Neural crest cell (in vitro differentiated cells): ENCODE measurements at regions not wholly inside any gene's neighbourhood (a gene's known extent, or its start where the extent isn't known, plus 50 kb on each side); places are given as distances from the start of the nearest gene placed in this dataset.

ENCODE experiments used
- DNase-seq: peaks from one replicate; pipeline ENCODE4 v3.0.0; 2021; ENCODE audit warnings: low read depth, mixed read lengths, low spot score
- H3K27ac Mint-ChIP-seq: one replicate; pipeline ENCODE4 v1.8.0; 2021; ENCODE audit warnings: mild to moderate bottlenecking, mixed read lengths; ENCODE audit not compliant: unreplicated experiment
- H3K27me3 Mint-ChIP-seq: 2 replicates; pipeline ENCODE4 v1.8.0; 2021; ENCODE audit warnings: low read depth, mild to moderate bottlenecking, mixed read lengths
- H3K36me3 Mint-ChIP-seq: 2 replicates; pipeline ENCODE4 v1.8.0; 2021; ENCODE audit warnings: low read depth, mild to moderate bottlenecking, mixed read lengths
- H3K4me1 Mint-ChIP-seq: 2 replicates; pipeline ENCODE4 v1.8.0; 2021; ENCODE audit warnings: mixed read lengths
- H3K4me3 Mint-ChIP-seq: one replicate; pipeline ENCODE4 v1.8.0; 2021; ENCODE audit warnings: mild to moderate bottlenecking, mixed read lengths
- H3K9me3 Mint-ChIP-seq: 2 replicates; pipeline ENCODE4 v1.8.0; 2021; ENCODE audit warnings: mixed read lengths
- CTCF ChIP-seq: fragments of 200-600 bp; sonication (generic); conservative IDR thresholded peaks from 2 replicates; pipeline ENCODE4 v1.5.0; 2021; ENCODE audit warnings: antibody characterized with exemption, mild to moderate bottlenecking

DNA sequence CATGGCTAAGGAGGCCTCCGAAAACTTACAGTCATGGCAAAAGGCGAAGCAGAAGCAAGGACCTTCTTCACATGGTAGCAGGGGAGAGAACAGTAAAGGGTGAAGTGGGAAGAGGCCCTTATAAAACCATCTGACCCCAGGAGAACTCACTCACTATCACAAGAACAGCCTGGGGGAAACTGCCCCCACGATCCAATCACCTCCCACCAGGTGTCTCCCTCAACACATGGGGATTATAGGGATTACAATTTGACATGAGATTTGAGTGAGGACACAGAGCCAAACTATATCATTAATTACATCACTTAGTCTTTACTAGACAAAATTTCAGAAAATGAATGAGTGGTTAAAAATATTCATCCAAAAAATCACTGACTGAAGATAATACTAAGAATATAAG, 453.6 kb downstream of the COL12A1 start:
- Mint-ChIP-seq H3K4me3 (no peak overlapping the region), H3K27me3 (no peaks in the 10 kb centered on the region), H3K4me1 (no peaks in the 10 kb centered on the region), H3K9me3 (no peaks in the 10 kb centered on the region), H3K27ac (no peak overlapping the region), H3K36me3 (no peaks in the 10 kb centered on the region)
- TF ChIP-seq CTCF: no peak
- no peak for DNase-seq

DNA sequence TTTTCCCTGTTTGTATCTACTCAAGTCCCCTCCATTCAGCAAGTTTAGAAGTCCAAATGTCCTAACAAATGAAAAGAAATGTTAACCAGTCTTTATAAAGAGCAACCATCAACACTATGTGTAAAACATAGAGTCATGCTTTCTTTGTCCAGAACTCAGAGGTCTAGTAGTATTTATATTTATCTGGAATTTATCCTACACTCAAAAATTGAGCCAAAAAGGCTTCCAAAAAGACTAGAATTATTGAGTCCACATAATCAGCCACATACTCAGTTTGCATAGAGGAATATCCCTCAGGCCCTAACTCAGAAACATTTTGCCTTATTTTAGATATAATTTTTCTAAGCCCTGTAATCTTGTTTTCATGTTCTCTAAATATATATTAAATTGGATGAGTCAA, 455.0 kb downstream of the COL12A1 start:
- Mint-ChIP-seq H3K9me3 (no peaks in the 10 kb centered on the region), H3K4me1 (no peaks in the 10 kb centered on the region), H3K27ac (no peak overlapping the region), H3K27me3 (no peaks in the 10 kb centered on the region), H3K36me3 (no peaks in the 10 kb centered on the region), H3K4me3 (no peak overlapping the region)
- DNase-seq: no peak
- no peak for TF ChIP-seq CTCF

GRCh38 chr6:74749211-74750147, 456.4 kb downstream of the COL12A1 start:
- Mint-ChIP-seq H3K4me1 (no peaks in the 10 kb centered on the region), H3K36me3 (no peaks in the 10 kb centered on the region), H3K4me3 (no peak overlapping the region), H3K9me3 (no peaks in the 10 kb centered on the region), H3K27me3 (no peaks in the 10 kb centered on the region), H3K27ac (peak overlapping the region; percentile 21)
- TF ChIP-seq CTCF: no peak
- no peak for DNase-seq

DNA sequence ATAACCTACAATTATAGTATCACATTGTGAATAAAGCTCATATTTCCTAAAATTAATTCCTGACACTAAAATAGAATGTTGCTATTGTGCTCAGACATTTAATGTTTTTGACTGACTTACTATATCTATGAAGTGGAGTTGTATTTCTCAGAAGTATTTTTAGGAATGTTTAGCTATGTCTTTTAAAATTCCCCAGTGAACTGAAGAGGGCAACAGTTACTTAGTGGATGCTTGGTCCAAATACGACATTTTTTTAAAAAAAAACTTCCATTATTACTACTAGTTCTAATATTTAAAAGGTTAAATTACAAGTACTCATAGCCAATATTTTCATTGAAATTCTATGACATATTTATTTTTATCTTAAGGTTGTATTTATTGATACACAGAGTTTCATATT, 460.2 kb downstream of the COL12A1 start:
- H3K27me3 Mint-ChIP-seq: no peaks in the 10 kb centered on the region
- H3K36me3 Mint-ChIP-seq: no peaks in the 10 kb centered on the region
- no peak for DNase-seq
- H3K4me3 Mint-ChIP-seq: no peak overlapping the region
- TF ChIP-seq CTCF: no peak
- no peak overlapping the region for H3K27ac Mint-ChIP-seq
- H3K9me3 Mint-ChIP-seq: no peaks in the 10 kb centered on the region
- H3K4me1 Mint-ChIP-seq: peaks cover 6% of the 10 kb centered on the region

GRCh38 chr6:74742793-74743508, 462.9 kb downstream of the COL12A1 start:
- Mint-ChIP-seq H3K36me3 (no peaks in the 10 kb centered on the region), H3K4me1 (peaks cover 6% of the 10 kb centered on the region), H3K27me3 (no peaks in the 10 kb centered on the region), H3K4me3 (no peak overlapping the region), H3K9me3 (no peaks in the 10 kb centered on the region), H3K27ac (no peak overlapping the region)
- DNase-seq: no peak
- TF ChIP-seq CTCF: no peak
